Ishikawa (cell line): ENCODE measurements at regions not wholly inside any gene's neighbourhood (a gene's known extent, or its start where the extent isn't known, plus 50 kb on each side); places are given as distances from the start of the nearest gene placed in this dataset.

Experiments
- EP300 ChIP-seq: IDR thresholded peaks from 2 replicates; pipeline ENCODE4 v1.6.1; 2012; ENCODE audit warnings: borderline replicate concordance
- FOXM1 ChIP-seq: IDR thresholded peaks from 2 replicates; pipeline ENCODE4 v1.6.1; 2012; ENCODE audit warnings: low read depth, borderline replicate concordance
- NFIC ChIP-seq: IDR thresholded peaks from 2 replicates; pipeline ENCODE4 v1.6.1; 2012
- TCF12 ChIP-seq: IDR thresholded peaks from 2 replicates; pipeline ENCODE4 v1.6.1; 2012; ENCODE audit warnings: low read depth
- YY1 ChIP-seq: IDR thresholded peaks from 2 replicates; pipeline ENCODE4 v1.6.1; 2012; ENCODE audit warnings: low read depth
- TF ChIP-seq, protein P1 (sequence below): IDR thresholded peaks from 2 replicates; pipeline ENCODE4 v1.6.1; 2012; ENCODE audit warnings: low read depth, mild to moderate bottlenecking

DNA sequence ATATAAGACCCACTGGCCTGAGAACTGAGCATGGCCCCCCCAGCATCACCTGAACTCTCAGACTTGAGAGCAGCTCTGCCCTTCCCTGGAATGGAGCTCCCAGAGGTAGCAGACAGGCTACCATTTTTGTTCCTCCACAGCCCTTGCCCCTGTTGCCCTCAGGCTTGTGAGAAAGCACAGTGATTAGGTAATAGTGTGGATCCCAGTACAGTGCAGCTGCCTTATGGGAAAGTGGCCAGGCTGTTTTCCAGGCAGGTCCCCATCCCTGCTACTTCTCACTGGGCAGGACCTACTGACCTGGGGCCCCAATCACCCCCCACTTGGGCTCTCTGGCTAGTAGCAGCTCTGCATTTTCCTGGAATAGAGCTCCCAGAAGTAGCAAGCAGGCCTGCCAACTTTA, 834.0 kb downstream of the DACH1 start:
- no peak for TF ChIP-seq EP300
- no peak for TF ChIP-seq TCF12
- TF ChIP-seq, protein P1, sequence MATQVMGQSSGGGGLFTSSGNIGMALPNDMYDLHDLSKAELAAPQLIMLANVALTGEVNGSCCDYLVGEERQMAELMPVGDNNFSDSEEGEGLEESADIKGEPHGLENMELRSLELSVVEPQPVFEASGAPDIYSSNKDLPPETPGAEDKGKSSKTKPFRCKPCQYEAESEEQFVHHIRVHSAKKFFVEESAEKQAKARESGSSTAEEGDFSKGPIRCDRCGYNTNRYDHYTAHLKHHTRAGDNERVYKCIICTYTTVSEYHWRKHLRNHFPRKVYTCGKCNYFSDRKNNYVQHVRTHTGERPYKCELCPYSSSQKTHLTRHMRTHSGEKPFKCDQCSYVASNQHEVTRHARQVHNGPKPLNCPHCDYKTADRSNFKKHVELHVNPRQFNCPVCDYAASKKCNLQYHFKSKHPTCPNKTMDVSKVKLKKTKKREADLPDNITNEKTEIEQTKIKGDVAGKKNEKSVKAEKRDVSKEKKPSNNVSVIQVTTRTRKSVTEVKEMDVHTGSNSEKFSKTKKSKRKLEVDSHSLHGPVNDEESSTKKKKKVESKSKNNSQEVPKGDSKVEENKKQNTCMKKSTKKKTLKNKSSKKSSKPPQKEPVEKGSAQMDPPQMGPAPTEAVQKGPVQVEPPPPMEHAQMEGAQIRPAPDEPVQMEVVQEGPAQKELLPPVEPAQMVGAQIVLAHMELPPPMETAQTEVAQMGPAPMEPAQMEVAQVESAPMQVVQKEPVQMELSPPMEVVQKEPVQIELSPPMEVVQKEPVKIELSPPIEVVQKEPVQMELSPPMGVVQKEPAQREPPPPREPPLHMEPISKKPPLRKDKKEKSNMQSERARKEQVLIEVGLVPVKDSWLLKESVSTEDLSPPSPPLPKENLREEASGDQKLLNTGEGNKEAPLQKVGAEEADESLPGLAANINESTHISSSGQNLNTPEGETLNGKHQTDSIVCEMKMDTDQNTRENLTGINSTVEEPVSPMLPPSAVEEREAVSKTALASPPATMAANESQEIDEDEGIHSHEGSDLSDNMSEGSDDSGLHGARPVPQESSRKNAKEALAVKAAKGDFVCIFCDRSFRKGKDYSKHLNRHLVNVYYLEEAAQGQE = no peak
- TF ChIP-seq FOXM1 = no peak
- no peak for TF ChIP-seq NFIC
- TF ChIP-seq YY1 = no peak
